Endodermal cell (in vitro differentiated cells): ENCODE measurements at regions not wholly inside any gene's neighbourhood (a gene's known extent, or its start where the extent isn't known, plus 50 kb on each side); places are given as distances from the start of the nearest gene placed in this dataset.

Experiments
- DNase-seq: peaks from one replicate; pipeline ENCODE4 v3.0.0-alpha.2; 2017
- H3K27ac ChIP-seq: 2 replicates; pipeline ENCODE4 v1.5.1; 2013; ENCODE audit warnings: mild to moderate bottlenecking, low read depth, low read length, moderate library complexity
- H3K27me3 ChIP-seq: 2 replicates; pipeline ENCODE4 v1.6.1; 2013; ENCODE audit warnings: mild to moderate bottlenecking, low read length, moderate library complexity; ENCODE audit not compliant: insufficient read depth, control insufficient read depth, poor library complexity, severe bottlenecking
- H3K36me3 ChIP-seq: 2 replicates; pipeline ENCODE4 v1.7.0; 2013; ENCODE audit warnings: mild to moderate bottlenecking, low read length, moderate library complexity; ENCODE audit not compliant: control insufficient read depth, insufficient read depth
- H3K4me1 ChIP-seq: one replicate; pipeline ENCODE4 v1.7.0; 2013; ENCODE audit warnings: low read length; ENCODE audit not compliant: control insufficient read depth, insufficient read depth
- H3K4me3 ChIP-seq: 2 replicates; pipeline ENCODE4 v1.5.1; 2013; ENCODE audit warnings: mild to moderate bottlenecking, low read length, moderate library complexity
- H3K9ac ChIP-seq: 2 replicates; pipeline ENCODE4 v1.6.1; 2013; ENCODE audit warnings: mild to moderate bottlenecking, low read length, moderate library complexity; ENCODE audit not compliant: poor library complexity, severe bottlenecking; ENCODE audit errors: extremely low read depth
- H3K9me3 ChIP-seq: 2 replicates; pipeline ENCODE4 v1.6.1; 2013; ENCODE audit warnings: mild to moderate bottlenecking, low read length, moderate library complexity; ENCODE audit not compliant: control insufficient read depth
- H3K27ac Mint-ChIP-seq: 2 replicates; pipeline ENCODE4 v1.8.0; 2020; ENCODE audit warnings: mixed read lengths
- H3K27me3 Mint-ChIP-seq: 2 replicates; pipeline ENCODE4 v1.8.0; 2021; ENCODE audit warnings: mild to moderate bottlenecking, mixed read lengths; ENCODE audit not compliant: insufficient read depth
- H3K36me3 Mint-ChIP-seq: 2 replicates; pipeline ENCODE4 v1.8.0; 2020; ENCODE audit warnings: low read depth, mixed read lengths
- H3K4me1 Mint-ChIP-seq: 2 replicates; pipeline ENCODE4 v1.8.0; 2020; ENCODE audit warnings: mixed read lengths
- H3K4me3 Mint-ChIP-seq: 2 replicates; pipeline ENCODE4 v1.8.0; 2020; ENCODE audit warnings: mild to moderate bottlenecking, moderate library complexity, mixed read lengths
- H3K9me3 Mint-ChIP-seq: 2 replicates; pipeline ENCODE4 v1.8.0; 2020; ENCODE audit warnings: mild to moderate bottlenecking, mixed read lengths
- WGBS, 2 experiments: methylation state at CpG; one replicate each; pipeline versions ENCODE4 v1.1.5 to v1.1.7; 2013; ENCODE audit warnings: missing lambda C conversion rate in 2 of 2, mixed read lengths in 1 of 2; ENCODE audit not compliant: insufficient coverage in 1 of 2, insufficient read length in 1 of 2; 5-methylcytosine and 5-hydroxymethylcytosine counted together
- TF ChIP-seq, protein P1 (sequence below): fragments of 200-600 bp; sonication (generic); conservative IDR thresholded peaks from 2 replicates; pipeline ENCODE4 v1.5.0; 2021; ENCODE audit warnings: antibody characterized with exemption, mild to moderate bottlenecking

GRCh38 chr6:134846865-134847264 is 103.0 kb downstream of the ALDH8A1 start:
- Histone ChIP-seq H3K4me3 (no peak overlapping the region), H3K9ac (no peak overlapping the region), H3K27ac (no peak overlapping the region), H3K36me3 (no peaks in the 10 kb centered on the region), H3K9me3 (no peaks in the 10 kb centered on the region), H3K27me3 (no peaks in the 10 kb centered on the region), H3K4me1 (no peaks in the 10 kb centered on the region)
- no peak overlapping the region for H3K4me3 Mint-ChIP-seq
- no peak overlapping the region for H3K27ac Mint-ChIP-seq
- H3K27me3 Mint-ChIP-seq = no peaks in the 10 kb centered on the region
- H3K4me1 Mint-ChIP-seq = peaks cover 1% of the 10 kb centered on the region
- H3K36me3 Mint-ChIP-seq = no peaks in the 10 kb centered on the region
- no peak for DNase-seq
- 91 to 96% methylated on average over 2 to 3 of the region's 3 CpGs for WGBS, 2 experiments
- no peaks in the 10 kb centered on the region for H3K9me3 Mint-ChIP-seq
- TF ChIP-seq, protein P1, sequence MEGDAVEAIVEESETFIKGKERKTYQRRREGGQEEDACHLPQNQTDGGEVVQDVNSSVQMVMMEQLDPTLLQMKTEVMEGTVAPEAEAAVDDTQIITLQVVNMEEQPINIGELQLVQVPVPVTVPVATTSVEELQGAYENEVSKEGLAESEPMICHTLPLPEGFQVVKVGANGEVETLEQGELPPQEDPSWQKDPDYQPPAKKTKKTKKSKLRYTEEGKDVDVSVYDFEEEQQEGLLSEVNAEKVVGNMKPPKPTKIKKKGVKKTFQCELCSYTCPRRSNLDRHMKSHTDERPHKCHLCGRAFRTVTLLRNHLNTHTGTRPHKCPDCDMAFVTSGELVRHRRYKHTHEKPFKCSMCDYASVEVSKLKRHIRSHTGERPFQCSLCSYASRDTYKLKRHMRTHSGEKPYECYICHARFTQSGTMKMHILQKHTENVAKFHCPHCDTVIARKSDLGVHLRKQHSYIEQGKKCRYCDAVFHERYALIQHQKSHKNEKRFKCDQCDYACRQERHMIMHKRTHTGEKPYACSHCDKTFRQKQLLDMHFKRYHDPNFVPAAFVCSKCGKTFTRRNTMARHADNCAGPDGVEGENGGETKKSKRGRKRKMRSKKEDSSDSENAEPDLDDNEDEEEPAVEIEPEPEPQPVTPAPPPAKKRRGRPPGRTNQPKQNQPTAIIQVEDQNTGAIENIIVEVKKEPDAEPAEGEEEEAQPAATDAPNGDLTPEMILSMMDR = no peak

- no peak overlapping the region for H3K27ac Mint-ChIP-seq
- WGBS, 2 experiments = 90 to 95% methylated on average over 5 to 7 of the region's 7 CpGs
- DNase-seq = no peak
- no peaks in the 10 kb centered on the region for H3K36me3 Mint-ChIP-seq
- Histone ChIP-seq H3K9ac (no peak overlapping the region), H3K9me3 (no peaks in the 10 kb centered on the region), H3K36me3 (no peaks in the 10 kb centered on the region), H3K4me1 (no peaks in the 10 kb centered on the region), H3K4me3 (no peak overlapping the region), H3K27ac (no peak overlapping the region), H3K27me3 (no peaks in the 10 kb centered on the region)
- H3K9me3 Mint-ChIP-seq = no peaks in the 10 kb centered on the region
- TF ChIP-seq, protein P1 = no peak
- H3K27me3 Mint-ChIP-seq = no peaks in the 10 kb centered on the region
- H3K4me3 Mint-ChIP-seq = no peak overlapping the region
- peaks cover 2% of the 10 kb centered on the region for H3K4me1 Mint-ChIP-seq
These were observed 103.9 kb downstream of the ALDH8A1 start for GRCh38 chr6:134846031-134846430.

- no peaks in the 10 kb centered on the region for H3K4me1 ChIP-seq
- H3K27me3 ChIP-seq = no peaks in the 10 kb centered on the region
- Mint-ChIP-seq H3K27me3 (no peaks in the 10 kb centered on the region), H3K4me3 (no peak overlapping the region), H3K9me3 (no peaks in the 10 kb centered on the region), H3K36me3 (no peaks in the 10 kb centered on the region), H3K4me1 (peaks cover 13% of the 10 kb centered on the region), H3K27ac (no peak overlapping the region)
- no peak for DNase-seq
- H3K36me3 ChIP-seq = no peaks in the 10 kb centered on the region
- no peaks in the 10 kb centered on the region for H3K9me3 ChIP-seq
- WGBS, 2 experiments = 94 to 100% methylated on average over 1 to 2 of the region's 2 CpGs
- no peak overlapping the region for H3K27ac ChIP-seq
- H3K9ac ChIP-seq = no peak overlapping the region
- TF ChIP-seq, protein P1 = no peak
- no peak overlapping the region for H3K4me3 ChIP-seq
These were observed 105.8 kb downstream of the ALDH8A1 start for GRCh38 chr6:134844120-134844519.
